Lung (tissue), 11 donors: ENCODE measurements at regions not wholly inside any gene's neighbourhood (a gene's known extent, or its start where the extent isn't known, plus 50 kb on each side); places are given as distances from the start of the nearest gene placed in this dataset.

Experiments used
- ATAC-seq: fragments of 200-7000 bp; cut with Tn5 transposase; one replicate; pipeline ENCODE4 v1.9.1; 2020; ENCODE audit warnings: moderate number of reproducible peaks; ENCODE audit not compliant: insufficient read depth, low FRiP score
- DNase-seq, 3 donors: peaks; one replicate each; pipeline ENCODE4 v3.0.0-alpha.2; 2013 to 2017
- H3K27ac ChIP-seq, 2 donors: one replicate each; pipeline ENCODE4 v1.5.1; 2013; ENCODE audit warnings: mild to moderate bottlenecking in 2 of 2, moderate library complexity in 2 of 2, control low read depth in 1 of 2, inconsistent platforms in 1 of 2, low read depth in 1 of 2, low read length in 1 of 2
- H3K27me3 ChIP-seq, 3 donors: one replicate each; pipeline ENCODE4 v1.5.1; 2013; ENCODE audit warnings: low read length in 2 of 3; ENCODE audit not compliant: control insufficient read depth in 3 of 3, insufficient read depth in 3 of 3
- H3K36me3 ChIP-seq, 4 donors: one replicate each; pipeline ENCODE4 v1.5.1; 2013; ENCODE audit warnings: low read length in 4 of 4, mild to moderate bottlenecking in 1 of 4, moderate library complexity in 1 of 4; ENCODE audit not compliant: control insufficient read depth in 4 of 4, insufficient read depth in 4 of 4
- H3K4me1 ChIP-seq, 5 donors: one replicate each; pipeline ENCODE4 v1.5.1; 2013; ENCODE audit warnings: low read length in 5 of 5, mild to moderate bottlenecking in 2 of 5, moderate library complexity in 1 of 5; ENCODE audit not compliant: control insufficient read depth in 5 of 5, insufficient read depth in 5 of 5
- H3K4me3 ChIP-seq: one replicate; pipeline ENCODE4 v1.5.1; 2013; ENCODE audit warnings: mild to moderate bottlenecking, control low read depth, moderate library complexity
- H3K9ac ChIP-seq, 2 donors: one replicate each; pipeline ENCODE4 v1.5.1; 2013; ENCODE audit warnings: low read length in 2 of 2, control low read depth in 1 of 2; ENCODE audit not compliant: insufficient read depth in 1 of 2
- H3K9me3 ChIP-seq, 4 donors: one replicate each; pipeline ENCODE4 v1.5.1; 2013; ENCODE audit warnings: low read length in 3 of 4, mild to moderate bottlenecking in 1 of 4, moderate library complexity in 1 of 4; ENCODE audit not compliant: control insufficient read depth in 4 of 4, insufficient read depth in 3 of 4
- WGBS, 2 donors: extraction: QIAGEN DNeasy Blood & Tissue Kit; methylation state at CpG; one replicate each; pipeline ENCODE4 v1.1.7; 2013; 5-methylcytosine and 5-hydroxymethylcytosine counted together
- TF ChIP-seq, protein P1 (sequence below): IDR thresholded peaks from 2 replicates; pipeline ENCODE4 v1.5.1; 2012; ENCODE audit warnings: mild to moderate bottlenecking; ENCODE audit errors: control extremely low read depth, extremely low read depth
- donor health status: control.
- donor health status: control.
- donor health status: Bipolar disorder and iron deficiency.
- donor health status: healthy.
- donor health status: DM: yes; HTN: yes; CAD: no.

DNA sequence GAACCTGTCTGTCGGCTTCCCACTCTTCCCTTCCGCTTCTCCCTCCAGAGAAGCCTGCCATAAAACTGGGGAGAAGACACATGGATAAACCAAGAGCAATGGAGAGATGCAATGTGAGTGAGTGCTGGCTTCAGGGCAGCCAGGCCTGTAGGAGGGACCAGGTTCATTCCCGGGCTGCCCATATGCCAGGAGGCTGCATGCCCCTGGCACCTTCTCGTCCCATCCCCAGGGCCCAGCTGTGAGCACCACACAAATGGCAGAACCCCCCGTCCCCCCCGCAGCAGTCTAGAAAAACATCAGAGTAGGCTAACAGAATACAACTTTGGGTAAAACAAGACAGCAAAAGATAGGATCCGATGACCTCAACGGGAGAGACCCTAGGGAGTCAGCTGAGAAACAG is 341.3 kb upstream of the SHH start:
- WGBS, 2 donors: 96% methylated on average over 8 of the region's 8 CpGs
- DNase-seq: no peak
- no peaks in the 10 kb centered on the region for H3K36me3 ChIP-seq

DNA sequence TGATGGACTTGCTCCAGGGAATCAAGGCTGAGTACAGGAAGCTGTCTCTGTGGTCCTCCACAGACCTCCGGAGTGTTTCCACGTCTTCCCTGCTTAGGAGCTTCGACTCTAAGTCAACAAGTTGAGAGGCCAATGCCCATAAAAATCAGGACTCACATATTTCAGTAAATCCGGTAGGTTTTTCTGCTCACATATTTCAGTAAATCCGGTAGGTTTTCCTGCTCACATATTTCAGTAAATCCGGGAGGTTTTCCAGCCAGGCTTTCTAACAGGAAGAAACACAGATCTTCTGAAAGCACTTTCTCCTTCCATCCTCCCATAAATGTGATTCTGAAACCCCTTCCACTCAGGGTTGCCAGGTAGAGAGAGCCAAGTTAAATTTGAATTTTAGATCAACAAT is 340.1 kb upstream of the SHH start:
- Histone ChIP-seq H3K4me3 (no peak overlapping the region), H3K9me3 (no peaks in the 10 kb centered on the region), H3K27me3 (peaks cover 0 to 2% (median 0%) of the 10 kb centered on the region in 3 donors), H3K4me1 (peaks cover 0 to 4% (median 0%) of the 10 kb centered on the region in 5 donors), H3K9ac (no peak overlapping the region), H3K27ac (no peak overlapping the region), H3K36me3 (no peaks in the 10 kb centered on the region)
- no peak for ATAC-seq
- TF ChIP-seq, protein P1, sequence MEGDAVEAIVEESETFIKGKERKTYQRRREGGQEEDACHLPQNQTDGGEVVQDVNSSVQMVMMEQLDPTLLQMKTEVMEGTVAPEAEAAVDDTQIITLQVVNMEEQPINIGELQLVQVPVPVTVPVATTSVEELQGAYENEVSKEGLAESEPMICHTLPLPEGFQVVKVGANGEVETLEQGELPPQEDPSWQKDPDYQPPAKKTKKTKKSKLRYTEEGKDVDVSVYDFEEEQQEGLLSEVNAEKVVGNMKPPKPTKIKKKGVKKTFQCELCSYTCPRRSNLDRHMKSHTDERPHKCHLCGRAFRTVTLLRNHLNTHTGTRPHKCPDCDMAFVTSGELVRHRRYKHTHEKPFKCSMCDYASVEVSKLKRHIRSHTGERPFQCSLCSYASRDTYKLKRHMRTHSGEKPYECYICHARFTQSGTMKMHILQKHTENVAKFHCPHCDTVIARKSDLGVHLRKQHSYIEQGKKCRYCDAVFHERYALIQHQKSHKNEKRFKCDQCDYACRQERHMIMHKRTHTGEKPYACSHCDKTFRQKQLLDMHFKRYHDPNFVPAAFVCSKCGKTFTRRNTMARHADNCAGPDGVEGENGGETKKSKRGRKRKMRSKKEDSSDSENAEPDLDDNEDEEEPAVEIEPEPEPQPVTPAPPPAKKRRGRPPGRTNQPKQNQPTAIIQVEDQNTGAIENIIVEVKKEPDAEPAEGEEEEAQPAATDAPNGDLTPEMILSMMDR: no peak
- WGBS, 2 donors: 32 to 47% methylated on average over 6 of the region's 6 CpGs
- DNase-seq: peak in 2 of 3 donors; percentile 8 to 38

More for the DNA sequence above, 341.3 kb upstream of the SHH start:
- TF ChIP-seq, protein P1: no peak
- H3K9ac ChIP-seq: no peak overlapping the region
- H3K27me3 ChIP-seq: peaks cover 0 to 2% (median 0%) of the 10 kb centered on the region in 3 donors
- no peaks in the 10 kb centered on the region for H3K9me3 ChIP-seq
- no peak overlapping the region for H3K4me3 ChIP-seq
- no peak for ATAC-seq
- H3K4me1 ChIP-seq: peaks cover 0 to 4% (median 0%) of the 10 kb centered on the region in 5 donors
- H3K27ac ChIP-seq: no peak overlapping the region

DNA sequence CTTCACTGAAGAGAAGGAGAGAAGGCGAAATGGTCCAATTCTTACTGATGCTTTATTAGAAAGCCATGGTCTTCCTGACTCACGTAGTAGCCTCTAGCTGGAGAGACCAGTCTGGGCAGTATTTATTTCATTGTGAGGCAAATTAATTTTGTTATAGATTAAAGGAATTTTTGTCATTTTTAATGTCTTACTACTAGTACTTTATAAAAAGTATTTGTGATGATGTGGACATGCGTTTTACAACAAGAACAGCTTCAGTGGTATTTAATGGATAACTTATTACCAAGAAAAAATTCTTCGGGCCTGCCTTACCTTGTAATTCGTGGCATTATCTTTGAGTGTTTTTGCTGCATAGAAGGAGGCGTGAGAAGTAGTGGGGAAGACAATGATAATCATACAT is 339.4 kb upstream of the SHH start:
- ATAC-seq: no peak

More for the DNA sequence above, 339.4 kb upstream of the SHH start:
- H3K27ac ChIP-seq: no peak overlapping the region
- no peak overlapping the region for H3K9ac ChIP-seq
- no peaks in the 10 kb centered on the region for H3K36me3 ChIP-seq
- H3K4me3 ChIP-seq: no peak overlapping the region
- no peak for DNase-seq
- 63 to 73% methylated on average over 6 of the region's 6 CpGs for WGBS, 2 donors
- peaks cover 0 to 2% (median 0%) of the 10 kb centered on the region in 3 donors for H3K27me3 ChIP-seq
- H3K9me3 ChIP-seq: no peaks in the 10 kb centered on the region
- H3K4me1 ChIP-seq: peaks cover 0 to 4% (median 0%) of the 10 kb centered on the region in 5 donors
- TF ChIP-seq, protein P1: no peak
